Superior temporal gyrus (tissue), 1 donor: ENCODE measurements at regions not wholly inside any gene's neighbourhood (a gene's known extent, or its start where the extent isn't known, plus 50 kb on each side); places are given as distances from the start of the nearest gene placed in this dataset.
A peak's percentile ranks its signal among the peaks of the same experiment; 100 is the strongest.
"Not testable (repeated sequence)": the region's sequence is repeated elsewhere in the genome, so short reads cannot be mapped to it uniquely, and the experiment has no call there.

Source experiments
- DNase-seq: peaks from one replicate; pipeline ENCODE4 v3.0.0-alpha.2; 2016; ENCODE audit errors: extremely low spot score

- DNase-seq = no peak
These were observed 134.3 kb downstream of the SOCS6 start for GRCh38 chr18:70423120-70423519.

- DNase-seq = no peak
These were observed 133.6 kb downstream of the SOCS6 start for GRCh38 chr18:70422391-70422965.

GRCh38 chr18:70421471-70422390, 132.9 kb downstream of the SOCS6 start:
- no peak for DNase-seq

- DNase-seq = no peak
These were observed 131.5 kb downstream of the SOCS6 start for GRCh38 chr18:70420146-70420898.

- no peak for DNase-seq
These were observed 130.7 kb downstream of the SOCS6 start for GRCh38 chr18:70419526-70419925.

GRCh38 chr18:70418546-70419311, 129.9 kb downstream of the SOCS6 start:
- DNase-seq = no peak

GRCh38 chr18:70417847-70418246, 129.0 kb downstream of the SOCS6 start:
- DNase-seq = no peak

GRCh38 chr18:70416496-70416895, 127.7 kb downstream of the SOCS6 start:
- DNase-seq = no peak

GRCh38 chr18:70415823-70416488, 127.1 kb downstream of the SOCS6 start:
- DNase-seq = no peak

GRCh38 chr18:70414315-70414900, 125.6 kb downstream of the SOCS6 start:
- DNase-seq = no peak

- DNase-seq = no peak
These were observed 124.6 kb downstream of the SOCS6 start for GRCh38 chr18:70413455-70413854.

GRCh38 chr18:70411876-70412435, 123.1 kb downstream of the SOCS6 start:
- DNase-seq = no peak

GRCh38 chr18:70411307-70411706, 122.5 kb downstream of the SOCS6 start:
- DNase-seq = no peak

GRCh38 chr18:70405052-70405451, 116.2 kb downstream of the SOCS6 start:
- DNase-seq = no peak

GRCh38 chr18:70400476-70400875, 111.6 kb downstream of the SOCS6 start:
- no peak for DNase-seq

- DNase-seq = no peak
These were observed 109.2 kb downstream of the SOCS6 start for GRCh38 chr18:70398076-70398475.

- DNase-seq = peak; percentile 20
These were observed 108.5 kb downstream of the SOCS6 start for GRCh38 chr18:70397259-70397925.

GRCh38 chr18:70395771-70396170, 106.9 kb downstream of the SOCS6 start:
- not testable (repeated sequence) for DNase-seq

- DNase-seq = no peak
These were observed 105.8 kb downstream of the SOCS6 start for GRCh38 chr18:70394672-70395071.
